Activated naive CD4-positive, alpha-beta T cell treated with anti-CD3 and anti-CD28 coated beads, Interleukin-2, amount 10 ng/mL, durations not matched to agents 7 days and 5 days (primary cell): ENCODE measurements at regions not wholly inside any gene's neighbourhood (a gene's known extent, or its start where the extent isn't known, plus 50 kb on each side); places are given as distances from the start of the nearest gene placed in this dataset.
A peak's percentile ranks its signal among the peaks of the same experiment; 100 is the strongest.
"Not testable (repeated sequence)": the region's sequence is repeated elsewhere in the genome, so short reads cannot be mapped to it uniquely, and the experiment has no call there.

Experiments used
- CTCF ChIA-PET: fragments of 350-600 bp; sonication (Branson Sonifier 250); formaldehyde crosslinking; loops from one replicate; lab custom pipeline; 2021; ENCODE audit warnings: antibody characterized with exemption; lab: Charles Lee
- DNase-seq: peaks from one replicate; pipeline ENCODE4 v3.0.0-alpha.2; 2020
- H3K27ac Mint-ChIP-seq: one replicate; pipeline ENCODE4 v1.8.0; 2021; ENCODE audit warnings: mild to moderate bottlenecking, moderate library complexity, mixed read lengths
- H3K27me3 Mint-ChIP-seq: one replicate; pipeline ENCODE4 v1.8.0; 2021; ENCODE audit warnings: mild to moderate bottlenecking, mixed read lengths
- H3K36me3 Mint-ChIP-seq: one replicate; pipeline ENCODE4 v1.8.0; 2021; ENCODE audit warnings: mixed read lengths
- H3K4me1 Mint-ChIP-seq: one replicate; pipeline ENCODE4 v1.8.0; 2021; ENCODE audit warnings: mixed read lengths
- H3K4me3 Mint-ChIP-seq: one replicate; pipeline ENCODE4 v1.8.0; 2021; ENCODE audit warnings: mild to moderate bottlenecking, moderate library complexity, mixed read lengths
- H3K9me3 Mint-ChIP-seq: one replicate; pipeline ENCODE4 v1.8.0; 2021; ENCODE audit warnings: mixed read lengths

- CTCF ChIA-PET, result interaction anchor here (0.6 kb wide), 1 partner anchor 112 kb away, joined by 3 read pairs; no protein-coding TSS in a partner anchor
- H3K27ac Mint-ChIP-seq, result peak overlapping the region; percentile 53
- H3K27me3 Mint-ChIP-seq, result no peaks in the 10 kb centered on the region
- H3K36me3 Mint-ChIP-seq, result no peaks in the 10 kb centered on the region
- no peaks in the 10 kb centered on the region for H3K9me3 Mint-ChIP-seq
- no peak overlapping the region for H3K4me3 Mint-ChIP-seq
- no peak for DNase-seq
- H3K4me1 Mint-ChIP-seq, result peaks cover 50% of the 10 kb centered on the region
Measured at GRCh38 chr21:35510957-35511695, 462.0 kb upstream of the RUNX1 start.

- Mint-ChIP-seq H3K4me3 (no peak overlapping the region), H3K36me3 (no peaks in the 10 kb centered on the region), H3K9me3 (no peaks in the 10 kb centered on the region), H3K27me3 (no peaks in the 10 kb centered on the region), H3K4me1 (peaks cover 53% of the 10 kb centered on the region), H3K27ac (peak overlapping the region; percentile 13)
- CTCF ChIA-PET, result interaction anchor here (0.6 kb wide), 1 partner anchor 112 kb away, joined by 3 read pairs; no protein-coding TSS in a partner anchor
- DNase-seq, result no peak
Measured at GRCh38 chr21:35510294-35510693, 461.2 kb upstream of the RUNX1 start.

GRCh38 chr21:35509001-35509704 is 460.1 kb upstream of the RUNX1 start:
- H3K36me3 Mint-ChIP-seq, result no peaks in the 10 kb centered on the region
- no peaks in the 10 kb centered on the region for H3K9me3 Mint-ChIP-seq
- H3K4me1 Mint-ChIP-seq, result peaks cover 61% of the 10 kb centered on the region
- H3K27me3 Mint-ChIP-seq, result no peaks in the 10 kb centered on the region
- CTCF ChIA-PET, result interaction anchor here (0.7 to 1.2 kb wide), 4 partner anchors 18 to 619 kb away, joined by 3 read pairs; no protein-coding TSS in a partner anchor
- no peak overlapping the region for H3K4me3 Mint-ChIP-seq
- DNase-seq, result no peak
- no peak overlapping the region for H3K27ac Mint-ChIP-seq

- Mint-ChIP-seq H3K4me1 (peaks cover 70% of the 10 kb centered on the region), H3K27ac (no peak overlapping the region), H3K27me3 (no peaks in the 10 kb centered on the region), H3K36me3 (no peaks in the 10 kb centered on the region), H3K9me3 (no peaks in the 10 kb centered on the region), H3K4me3 (no peak overlapping the region)
- CTCF ChIA-PET, result interaction anchor here (0.6 to 1.2 kb wide), 6 partner anchors 19 to 618 kb away, joined by 3 to 4 read pairs (median 3); no protein-coding TSS in a partner anchor
- DNase-seq, result peak; percentile 26
Measured at GRCh38 chr21:35508139-35508888, 459.2 kb upstream of the RUNX1 start.

GRCh38 chr21:35507181-35507759 is 458.2 kb upstream of the RUNX1 start:
- Mint-ChIP-seq H3K4me1 (peaks cover 80% of the 10 kb centered on the region), H3K27me3 (no peaks in the 10 kb centered on the region), H3K36me3 (no peaks in the 10 kb centered on the region), H3K4me3 (no peak overlapping the region), H3K9me3 (no peaks in the 10 kb centered on the region), H3K27ac (no peak overlapping the region)
- CTCF ChIA-PET, result no interaction called here
- no peak for DNase-seq

GRCh38 chr21:35506771-35507170 is 457.7 kb upstream of the RUNX1 start:
- CTCF ChIA-PET, result no interaction called here
- Mint-ChIP-seq H3K4me1 (peaks cover 79% of the 10 kb centered on the region), H3K9me3 (no peaks in the 10 kb centered on the region), H3K4me3 (no peak overlapping the region), H3K27ac (no peak overlapping the region), H3K27me3 (no peaks in the 10 kb centered on the region), H3K36me3 (no peaks in the 10 kb centered on the region)
- DNase-seq, result no peak

GRCh38 chr21:35506352-35506751 is 457.2 kb upstream of the RUNX1 start:
- no peak overlapping the region for H3K4me3 Mint-ChIP-seq
- DNase-seq, result no peak
- no peaks in the 10 kb centered on the region for H3K9me3 Mint-ChIP-seq
- H3K4me1 Mint-ChIP-seq, result peaks cover 75% of the 10 kb centered on the region
- H3K36me3 Mint-ChIP-seq, result no peaks in the 10 kb centered on the region
- no peaks in the 10 kb centered on the region for H3K27me3 Mint-ChIP-seq
- CTCF ChIA-PET, result interaction anchor here (0.9 kb wide), 1 partner anchor 29 kb away, joined by 3 read pairs; no protein-coding TSS in a partner anchor
- no peak overlapping the region for H3K27ac Mint-ChIP-seq

- peaks cover 62% of the 10 kb centered on the region for H3K4me1 Mint-ChIP-seq
- no peak for DNase-seq
- no peaks in the 10 kb centered on the region for H3K27me3 Mint-ChIP-seq
- CTCF ChIA-PET, result interaction anchor here (1.0 kb wide), 1 partner anchor 25 kb away, joined by 3 read pairs; no protein-coding TSS in a partner anchor
- peaks cover 3% of the 10 kb centered on the region for H3K9me3 Mint-ChIP-seq
- peak overlapping the region; percentile 35 for H3K27ac Mint-ChIP-seq
- H3K4me3 Mint-ChIP-seq, result no peak overlapping the region
- H3K36me3 Mint-ChIP-seq, result peaks cover 5% of the 10 kb centered on the region
Measured at GRCh38 chr21:35504951-35505466, 455.9 kb upstream of the RUNX1 start.

- H3K4me3 Mint-ChIP-seq, result no peak overlapping the region
- CTCF ChIA-PET, result interaction anchor here (0.6 to 0.8 kb wide), 3 partner anchors 11 to 558 kb away, joined by 3 read pairs; no protein-coding TSS in a partner anchor
- no peaks in the 10 kb centered on the region for H3K27me3 Mint-ChIP-seq
- no peak for DNase-seq
- peaks cover 55% of the 10 kb centered on the region for H3K4me1 Mint-ChIP-seq
- H3K27ac Mint-ChIP-seq, result peak overlapping the region; percentile 94
- H3K36me3 Mint-ChIP-seq, result peaks cover 5% of the 10 kb centered on the region
- peaks cover 7% of the 10 kb centered on the region for H3K9me3 Mint-ChIP-seq
Measured at GRCh38 chr21:35504277-35504676, 455.2 kb upstream of the RUNX1 start.

- peak; percentile 57 for DNase-seq
- peaks cover 5% of the 10 kb centered on the region for H3K36me3 Mint-ChIP-seq
- H3K4me3 Mint-ChIP-seq, result peak overlapping the region; percentile 44
- H3K27ac Mint-ChIP-seq, result peak overlapping the region; percentile 94
- no peaks in the 10 kb centered on the region for H3K27me3 Mint-ChIP-seq
- H3K9me3 Mint-ChIP-seq, result peaks cover 7% of the 10 kb centered on the region
- CTCF ChIA-PET, result interaction anchor here (0.6 to 0.9 kb wide), 5 partner anchors 10 to 557 kb away, joined by 3 read pairs; no protein-coding TSS in a partner anchor
- H3K4me1 Mint-ChIP-seq, result peaks cover 49% of the 10 kb centered on the region
Measured at GRCh38 chr21:35503671-35504070, 454.6 kb upstream of the RUNX1 start.

- H3K9me3 Mint-ChIP-seq, result peaks cover 7% of the 10 kb centered on the region
- H3K36me3 Mint-ChIP-seq, result peaks cover 5% of the 10 kb centered on the region
- CTCF ChIA-PET, result interaction anchor here (0.6 kb wide), 1 partner anchor 33 kb away, joined by 4 read pairs; no protein-coding TSS in a partner anchor
- DNase-seq, result no peak
- no peak overlapping the region for H3K4me3 Mint-ChIP-seq
- no peaks in the 10 kb centered on the region for H3K27me3 Mint-ChIP-seq
- H3K4me1 Mint-ChIP-seq, result peaks cover 43% of the 10 kb centered on the region
- H3K27ac Mint-ChIP-seq, result peak overlapping the region; percentile 94
Measured at GRCh38 chr21:35502821-35503220, 453.7 kb upstream of the RUNX1 start.

GRCh38 chr21:35497522-35497921 is 448.4 kb upstream of the RUNX1 start:
- H3K27ac Mint-ChIP-seq, H3K9me3 Mint-ChIP-seq, H3K4me1 Mint-ChIP-seq, H3K27me3 Mint-ChIP-seq, H3K4me3 Mint-ChIP-seq, DNase-seq, CTCF ChIA-PET, H3K36me3 Mint-ChIP-seq: not testable (repeated sequence)

- no peaks in the 10 kb centered on the region for H3K9me3 Mint-ChIP-seq
- no peaks in the 10 kb centered on the region for H3K36me3 Mint-ChIP-seq
- H3K4me3 Mint-ChIP-seq, result no peak overlapping the region
- H3K4me1 Mint-ChIP-seq, result no peaks in the 10 kb centered on the region
- CTCF ChIA-PET, result no interaction called here
- no peak overlapping the region for H3K27ac Mint-ChIP-seq
- H3K27me3 Mint-ChIP-seq, result peaks cover 5% of the 10 kb centered on the region
- DNase-seq, result no peak
Measured at GRCh38 chr21:35491920-35492678, 443.0 kb upstream of the RUNX1 start.
